Stromal cell of bone marrow (primary cell): ENCODE measurements at regions not wholly inside any gene's neighbourhood (a gene's known extent, or its start where the extent isn't known, plus 50 kb on each side); places are given as distances from the start of the nearest gene placed in this dataset.
"Not testable (repeated sequence)": the region's sequence is repeated elsewhere in the genome, so short reads cannot be mapped to it uniquely, and the experiment has no call there.

Source experiments
- DNase-seq: peaks from one replicate; pipeline ENCODE4 v3.0.0-alpha.2; 2012; ENCODE audit warnings: low read depth

GRCh38 chr12:131343436-131343835 lies 367.5 kb upstream of the SFSWAP start:
- not testable (repeated sequence) for DNase-seq

DNA sequence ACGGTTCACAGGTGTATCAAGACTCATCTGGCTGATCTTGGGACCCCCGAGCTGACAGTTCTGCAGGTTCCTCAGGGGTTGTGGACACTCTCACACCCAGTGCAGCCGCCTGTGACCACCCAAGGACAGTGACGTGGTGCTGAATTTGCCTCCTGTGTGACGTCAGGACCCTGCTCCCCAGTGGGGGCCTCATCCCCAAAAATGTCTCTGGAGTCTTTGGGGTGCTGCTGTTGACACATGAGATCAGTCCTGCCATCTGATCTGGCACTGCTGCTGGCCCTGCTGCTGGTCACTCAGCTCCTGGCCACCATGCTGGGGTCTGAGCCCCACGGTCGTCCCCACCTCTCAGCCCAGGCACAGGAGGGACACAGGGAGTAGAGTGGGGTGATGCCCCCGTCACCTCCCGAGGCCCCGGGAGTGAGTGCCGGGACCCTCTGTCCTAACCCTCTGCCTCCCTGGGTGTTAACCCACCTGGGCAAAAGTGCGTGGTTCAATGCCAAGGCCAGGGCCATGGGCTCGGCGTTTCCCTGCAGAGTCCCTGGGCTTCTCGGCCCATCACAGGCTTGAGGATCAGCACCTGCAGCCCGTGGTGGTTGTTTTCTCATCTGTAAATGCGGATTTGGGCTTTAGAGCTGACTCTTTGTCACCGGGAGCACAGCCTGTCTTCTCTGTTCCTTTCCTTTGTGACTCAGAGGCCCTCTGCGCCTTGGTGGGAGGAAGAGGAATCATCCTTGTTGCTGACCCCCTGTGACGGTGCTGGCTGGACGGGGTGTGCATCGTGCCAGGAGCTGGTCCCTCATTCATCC lies 366.0 kb upstream of the SFSWAP start:
- DNase-seq: not testable (repeated sequence)

DNA sequence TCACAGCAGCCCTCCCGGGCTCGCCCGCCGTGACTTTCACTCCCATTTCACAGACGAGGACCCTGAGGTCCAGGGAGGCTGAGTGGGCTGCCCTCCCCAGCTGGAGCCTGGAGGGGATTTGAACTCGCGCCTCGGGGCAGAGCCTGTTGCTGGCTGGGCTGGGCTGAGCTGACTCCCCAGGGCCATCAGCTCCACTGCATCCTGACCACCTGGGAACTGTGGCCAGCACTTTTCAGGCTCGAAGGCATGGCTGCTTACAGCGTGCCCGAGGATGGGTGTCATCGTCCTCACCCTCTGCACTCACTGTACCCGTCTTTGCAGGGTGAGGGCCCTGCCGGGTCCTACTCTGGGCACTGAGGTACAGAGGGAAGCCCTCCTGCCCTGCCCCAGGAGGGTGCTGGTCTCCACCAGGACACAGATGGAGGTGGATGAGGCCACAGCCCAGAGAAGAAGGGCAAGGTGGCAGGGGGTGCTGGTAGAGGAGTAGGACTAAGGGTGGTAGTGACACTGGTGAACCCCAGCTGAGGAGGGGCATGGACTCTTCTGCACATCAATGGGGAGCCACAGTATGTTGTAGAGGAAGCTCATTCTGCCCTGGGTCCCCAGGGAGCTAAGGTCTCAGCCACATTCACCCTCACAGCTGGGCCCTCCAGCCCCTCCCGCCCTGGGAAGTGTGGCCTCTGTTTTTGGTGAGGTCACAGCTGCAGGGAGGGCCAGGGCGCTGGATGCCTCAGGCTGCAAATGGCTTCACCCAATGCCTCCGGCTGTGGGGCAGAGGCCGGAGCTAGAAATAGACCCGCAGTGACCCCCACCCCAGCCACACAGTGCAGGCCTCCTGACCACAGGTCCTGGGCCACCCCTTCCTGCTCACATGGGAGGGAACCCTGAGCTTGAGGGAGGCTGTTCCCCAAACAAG lies 365.1 kb upstream of the SFSWAP start:
- no peak for DNase-seq

DNA sequence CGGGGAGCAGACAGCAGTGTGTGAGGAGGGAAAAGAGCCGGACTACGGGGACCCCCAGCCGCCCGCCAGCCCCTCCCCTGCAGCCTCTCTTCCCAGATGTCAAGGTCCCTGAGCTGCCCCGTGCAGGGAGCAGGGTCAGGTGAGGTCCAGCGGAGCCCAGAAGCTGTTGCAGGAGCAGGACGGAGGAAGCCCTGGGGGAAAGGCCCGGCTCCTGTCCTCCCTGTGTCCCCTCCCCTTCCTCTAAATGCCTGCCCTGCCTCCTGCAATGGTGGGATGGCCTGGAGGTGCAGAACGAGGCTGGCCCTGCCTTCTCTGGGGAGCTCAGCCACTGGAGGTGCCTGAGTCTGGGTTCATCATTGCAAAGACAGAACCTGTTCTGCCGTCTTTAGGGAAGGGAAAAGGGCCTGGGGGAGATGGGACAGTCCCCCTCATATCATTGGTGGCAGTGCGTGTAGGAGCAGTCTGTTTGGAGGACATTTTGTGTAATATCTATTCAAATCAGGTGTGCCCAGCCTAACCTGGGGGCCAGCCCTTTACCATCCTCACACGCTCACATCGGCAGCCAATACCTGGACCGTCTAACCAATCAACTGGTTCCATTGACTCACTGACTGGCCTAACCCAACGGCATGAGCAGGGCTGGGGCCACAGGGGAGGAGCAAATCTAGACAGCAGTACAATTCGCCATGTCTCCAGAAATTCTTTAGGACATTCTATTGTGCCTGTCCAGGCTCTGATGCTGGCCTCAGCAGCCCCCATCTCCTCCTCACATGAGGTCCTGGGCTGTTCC lies 364.1 kb upstream of the SFSWAP start:
- no peak for DNase-seq

DNA sequence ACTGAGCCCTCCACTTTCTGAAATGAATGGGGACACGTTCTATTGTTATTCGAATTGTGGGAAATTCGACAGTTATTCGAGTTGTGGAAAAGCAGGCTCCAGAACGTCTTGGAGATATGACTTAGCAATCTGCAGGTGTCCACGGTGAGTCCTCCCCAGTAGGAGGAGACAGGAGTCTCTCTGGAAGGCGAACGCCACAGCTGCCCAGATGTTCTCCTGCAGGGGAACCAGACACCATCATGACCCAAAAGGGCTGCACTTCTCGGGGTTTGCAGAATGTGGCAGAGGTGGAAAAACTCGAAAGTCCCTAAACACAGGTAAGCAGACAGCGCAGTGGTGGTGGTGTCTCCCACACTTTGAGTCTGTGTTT lies 363.6 kb upstream of the SFSWAP start:
- no peak for DNase-seq

- DNase-seq: no peak
Observed at GRCh38 chr12:131347732-131348131, 363.2 kb upstream of the SFSWAP start.

- DNase-seq: no peak
Observed at GRCh38 chr12:131348231-131348630, 362.7 kb upstream of the SFSWAP start.

DNA sequence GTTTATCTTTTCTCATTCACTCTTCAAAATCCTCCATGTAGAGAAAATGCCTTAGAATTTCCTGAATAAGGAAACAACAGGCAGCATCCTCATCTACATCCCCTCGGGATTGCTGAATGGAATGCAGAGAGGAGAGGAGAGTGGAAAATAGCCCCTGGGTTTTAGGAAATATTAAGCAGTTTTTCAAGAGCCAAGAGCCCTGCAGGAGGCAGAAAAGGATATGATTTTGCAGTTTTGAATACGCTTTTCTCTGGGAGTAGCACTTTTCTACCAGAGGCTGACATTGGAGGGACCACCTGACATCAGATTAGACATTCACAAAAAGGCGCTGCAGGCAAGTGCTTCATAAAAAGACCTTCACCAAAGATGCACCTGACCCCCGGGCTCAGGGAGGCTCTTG lies 362.2 kb upstream of the SFSWAP start:
- DNase-seq: no peak

DNA sequence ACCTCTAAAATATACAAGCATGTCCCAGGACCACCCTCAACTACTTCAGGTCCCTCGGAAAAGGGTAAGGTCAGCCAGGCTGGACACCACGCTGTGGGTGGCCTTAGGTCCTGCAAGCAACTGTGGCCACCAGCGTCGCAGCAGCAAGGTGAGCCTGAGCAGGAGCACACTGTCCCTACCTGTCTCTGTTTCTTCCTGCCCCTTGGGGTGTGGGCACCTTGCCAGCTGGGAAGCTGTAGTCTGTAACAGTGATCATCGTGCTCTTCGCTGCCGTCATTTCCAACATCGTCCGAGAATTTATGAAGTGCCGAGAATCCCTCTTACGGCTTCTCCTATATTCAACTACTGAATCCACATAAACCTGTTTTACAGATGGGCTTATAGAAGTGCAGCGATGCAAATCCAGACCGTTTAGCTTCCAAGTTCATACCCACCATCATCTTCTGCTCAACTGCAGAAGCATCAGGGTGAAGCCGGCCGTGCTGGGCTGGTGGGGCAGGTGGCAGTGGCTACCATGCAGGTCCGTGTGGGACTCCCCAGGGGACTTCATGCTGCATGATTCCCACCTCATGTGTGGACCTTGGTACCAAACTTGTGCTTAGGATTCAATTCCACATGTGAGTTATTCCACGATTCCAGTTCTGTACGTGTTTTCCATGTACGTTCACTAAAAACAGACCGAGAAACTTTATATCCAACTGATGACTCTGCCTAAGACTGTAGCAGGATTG lies 361.3 kb upstream of the SFSWAP start:
- no peak for DNase-seq

- DNase-seq: no peak
Observed at GRCh38 chr12:131350943-131351318, 360.0 kb upstream of the SFSWAP start.

DNA sequence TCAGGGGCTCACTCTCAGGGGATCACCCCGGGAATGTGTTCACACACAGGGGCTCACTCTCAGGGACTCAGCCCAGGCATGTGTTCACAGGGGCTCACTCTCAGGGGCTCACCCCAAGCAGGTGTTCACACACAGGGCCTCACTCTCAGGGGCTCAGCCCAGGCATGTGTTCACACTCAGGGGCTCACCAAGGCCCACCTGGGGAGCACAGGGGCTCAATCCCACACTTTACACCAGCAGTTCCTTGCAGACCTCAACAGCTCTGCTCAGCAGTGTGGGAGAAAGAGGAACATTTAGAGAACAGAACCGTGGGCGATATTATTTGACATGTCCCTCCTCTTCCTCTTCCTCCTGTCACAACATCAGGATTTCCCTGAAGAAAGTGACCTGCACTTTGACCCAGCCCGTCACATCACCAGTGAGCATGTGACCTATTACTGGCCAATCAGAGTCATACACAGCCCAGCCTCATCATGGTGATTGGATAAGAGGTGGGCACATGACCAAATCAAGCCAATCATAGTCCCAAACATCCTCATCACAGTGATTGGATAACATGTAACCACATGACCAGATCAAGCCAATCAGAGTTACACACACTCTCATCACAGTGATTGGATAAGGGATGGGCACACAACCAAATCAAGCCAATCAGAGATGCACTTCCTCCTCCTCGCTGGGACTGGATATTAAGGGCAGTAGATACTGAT lies 359.4 kb upstream of the SFSWAP start:
- no peak for DNase-seq

- DNase-seq: no peak
Observed at GRCh38 chr12:131352296-131352900, 358.5 kb upstream of the SFSWAP start.

DNA sequence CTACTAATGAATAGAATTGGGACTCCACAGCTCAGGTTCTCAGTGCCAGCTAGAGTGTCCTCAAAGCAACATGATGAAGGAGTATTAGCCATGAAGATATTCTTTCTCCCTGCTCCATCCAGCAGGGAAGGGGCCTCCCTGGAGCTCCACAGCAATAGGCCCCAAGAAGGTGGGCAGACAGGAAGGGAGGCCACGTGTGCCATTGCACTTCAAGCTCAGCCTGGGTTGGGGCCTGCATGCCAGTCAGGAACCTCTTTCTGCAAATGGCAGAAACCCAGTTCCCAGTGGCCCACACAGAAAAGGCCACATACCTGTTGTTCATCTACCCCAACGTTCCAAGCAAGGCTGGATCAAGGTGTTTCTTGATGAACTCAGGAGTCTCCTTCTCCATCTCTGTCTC lies 357.5 kb upstream of the SFSWAP start:
- no peak for DNase-seq

DNA sequence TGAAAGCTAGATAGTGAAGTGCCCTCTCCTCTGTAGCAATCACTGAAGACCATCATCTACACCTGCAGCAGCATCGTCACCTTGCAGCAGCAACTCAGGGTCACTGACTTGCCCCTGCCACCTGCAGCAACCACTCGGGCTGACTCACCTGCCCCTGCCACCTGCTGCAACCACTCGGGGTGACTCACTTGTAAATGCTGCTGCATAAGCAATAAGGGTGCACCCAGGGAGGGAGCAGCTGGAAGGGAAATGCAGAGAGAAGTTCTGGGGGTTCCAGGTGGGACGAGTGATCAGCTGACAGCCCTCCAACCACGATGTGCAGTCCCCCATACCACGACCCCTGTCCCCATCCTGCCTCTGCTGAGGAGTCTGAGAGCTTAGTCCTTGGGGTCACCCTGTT lies 357.1 kb upstream of the SFSWAP start:
- DNase-seq: no peak

GRCh38 chr12:131355361-131356245 lies 355.3 kb upstream of the SFSWAP start:
- no peak for DNase-seq

- DNase-seq: no peak
Observed at GRCh38 chr12:131356485-131357184, 354.3 kb upstream of the SFSWAP start.

DNA sequence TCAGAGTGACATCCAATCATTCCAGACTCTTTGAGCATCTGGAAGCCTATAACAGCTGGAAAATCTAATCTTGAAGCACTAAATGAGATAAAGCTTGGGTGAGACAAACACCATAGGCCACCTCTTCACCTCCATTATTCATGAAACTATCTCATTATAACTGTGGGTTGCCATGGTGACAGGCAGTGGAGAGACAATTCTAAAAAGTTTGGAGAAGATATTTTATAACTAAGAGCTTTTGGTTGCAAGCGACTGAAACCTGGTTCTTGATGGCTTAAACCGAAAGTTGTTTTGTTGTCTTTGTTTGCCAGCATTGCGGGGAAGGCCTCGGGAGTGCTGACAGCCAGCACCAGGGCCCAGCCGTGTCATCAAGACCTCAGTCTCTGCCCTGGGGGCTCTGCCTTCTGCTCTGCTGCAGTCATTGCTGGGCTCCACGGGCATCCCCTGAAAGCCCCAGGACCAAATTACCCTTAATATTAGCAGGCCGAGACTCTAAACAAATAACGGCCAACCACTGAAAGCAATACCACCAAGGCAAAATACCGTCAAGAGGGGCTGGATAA lies 353.6 kb upstream of the SFSWAP start:
- DNase-seq: no peak

GRCh38 chr12:131357920-131358319 lies 353.0 kb upstream of the SFSWAP start:
- DNase-seq: no peak
